GM21360 (cell line): ENCODE measurements at regions not wholly inside any gene's neighbourhood (a gene's known extent, or its start where the extent isn't known, plus 50 kb on each side); places are given as distances from the start of the nearest gene placed in this dataset.
A peak's percentile ranks its signal among the peaks of the same experiment; 100 is the strongest.

Source experiments
- ATAC-seq: cut with Tn5 transposase; IDR thresholded peaks from one replicate; pipeline ENCODE4 v1.9.1; 2021; ENCODE audit warnings: mild to moderate bottlenecking, moderate library complexity; ENCODE audit not compliant: unreplicated experiment

GRCh38 chr12:125470838-125471783, 405.9 kb downstream of the AACS start:
- no peak for ATAC-seq

- no peak for ATAC-seq
Observed at GRCh38 chr12:125473501-125473900, 408.3 kb downstream of the AACS start.

- ATAC-seq = no peak
Observed at GRCh38 chr12:125487336-125487735, 422.1 kb downstream of the AACS start.

- no peak for ATAC-seq
Observed at GRCh38 chr12:125491553-125491952, 426.3 kb downstream of the AACS start.

- ATAC-seq = no peak
Observed at GRCh38 chr12:125492354-125493270, 427.4 kb downstream of the AACS start.

- ATAC-seq = no peak
Observed at GRCh38 chr12:125493704-125494308, 428.6 kb downstream of the AACS start.

GRCh38 chr12:125503128-125503527, 437.9 kb downstream of the AACS start:
- ATAC-seq = no peak

- no peak for ATAC-seq
Observed at GRCh38 chr12:125509195-125509594, 444.0 kb downstream of the AACS start.

GRCh38 chr12:125512541-125513298, 447.5 kb downstream of the AACS start:
- ATAC-seq = no peak

- ATAC-seq = no peak
Observed at GRCh38 chr12:125515887-125516286, 450.7 kb downstream of the AACS start.

GRCh38 chr12:125518074-125518473, 452.8 kb downstream of the AACS start:
- no peak for ATAC-seq

- no peak for ATAC-seq
Observed at GRCh38 chr12:125519026-125519651, 453.9 kb downstream of the AACS start.

- no peak for ATAC-seq
Observed at GRCh38 chr12:125525879-125526278, 460.6 kb downstream of the AACS start.

GRCh38 chr12:125528281-125528680, 463.0 kb downstream of the AACS start:
- no peak for ATAC-seq

- ATAC-seq = no peak
Observed at GRCh38 chr12:125530201-125530600, 465.0 kb downstream of the AACS start.

GRCh38 chr12:125530876-125531275, 465.6 kb downstream of the AACS start:
- ATAC-seq = no peak

- no peak for ATAC-seq
Observed at GRCh38 chr12:125531574-125531973, 466.3 kb downstream of the AACS start.

GRCh38 chr12:125533434-125534029, 468.3 kb downstream of the AACS start:
- peak; percentile 82 for ATAC-seq

- ATAC-seq = no peak
Observed at GRCh38 chr12:125538401-125539199, 473.4 kb downstream of the AACS start.
